ENCODE measurements at regions not wholly inside any gene's neighbourhood (a gene's known extent, or its start where the extent isn't known, plus 50 kb on each side); places are given as distances from the start of the nearest gene placed in this dataset.

- TF ChIP-seq POLR2A (IDR thresholded peaks at IDR 0.05) = no peak
- TF ChIP-seq, protein P1, sequence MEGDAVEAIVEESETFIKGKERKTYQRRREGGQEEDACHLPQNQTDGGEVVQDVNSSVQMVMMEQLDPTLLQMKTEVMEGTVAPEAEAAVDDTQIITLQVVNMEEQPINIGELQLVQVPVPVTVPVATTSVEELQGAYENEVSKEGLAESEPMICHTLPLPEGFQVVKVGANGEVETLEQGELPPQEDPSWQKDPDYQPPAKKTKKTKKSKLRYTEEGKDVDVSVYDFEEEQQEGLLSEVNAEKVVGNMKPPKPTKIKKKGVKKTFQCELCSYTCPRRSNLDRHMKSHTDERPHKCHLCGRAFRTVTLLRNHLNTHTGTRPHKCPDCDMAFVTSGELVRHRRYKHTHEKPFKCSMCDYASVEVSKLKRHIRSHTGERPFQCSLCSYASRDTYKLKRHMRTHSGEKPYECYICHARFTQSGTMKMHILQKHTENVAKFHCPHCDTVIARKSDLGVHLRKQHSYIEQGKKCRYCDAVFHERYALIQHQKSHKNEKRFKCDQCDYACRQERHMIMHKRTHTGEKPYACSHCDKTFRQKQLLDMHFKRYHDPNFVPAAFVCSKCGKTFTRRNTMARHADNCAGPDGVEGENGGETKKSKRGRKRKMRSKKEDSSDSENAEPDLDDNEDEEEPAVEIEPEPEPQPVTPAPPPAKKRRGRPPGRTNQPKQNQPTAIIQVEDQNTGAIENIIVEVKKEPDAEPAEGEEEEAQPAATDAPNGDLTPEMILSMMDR (IDR thresholded peaks at IDR 0.05) = no peak
These were observed 205.3 kb upstream of the SYT4 start for GRCh38 chr18:43482600-43482999.

Data from suprapubic skin (tissue), 3 donors.